Left ventricle myocardium superior (tissue), 1 donor: ENCODE measurements at regions not wholly inside any gene's neighbourhood (a gene's known extent, or its start where the extent isn't known, plus 50 kb on each side); places are given as distances from the start of the nearest gene placed in this dataset.

Source experiments
- ATAC-seq: fragments of 200-7000 bp; cut with Tn5 transposase; one replicate; pipeline ENCODE4 v1.9.1; 2020; ENCODE audit warnings: mild to moderate bottlenecking, moderate library complexity
- DNase-seq: peaks from one replicate; pipeline ENCODE4 v3.0.0-alpha.2; 2020
- intact Hi-C: fragments of 100-400 bp; cut with micrococcal nuclease; formaldehyde crosslinking; loops from one replicate; pipeline ENCODE4 v1.11.0; 2022
- donor health status: DM: no; HTN: yes; CAD: no; lungs with severe emphysema.

DNA sequence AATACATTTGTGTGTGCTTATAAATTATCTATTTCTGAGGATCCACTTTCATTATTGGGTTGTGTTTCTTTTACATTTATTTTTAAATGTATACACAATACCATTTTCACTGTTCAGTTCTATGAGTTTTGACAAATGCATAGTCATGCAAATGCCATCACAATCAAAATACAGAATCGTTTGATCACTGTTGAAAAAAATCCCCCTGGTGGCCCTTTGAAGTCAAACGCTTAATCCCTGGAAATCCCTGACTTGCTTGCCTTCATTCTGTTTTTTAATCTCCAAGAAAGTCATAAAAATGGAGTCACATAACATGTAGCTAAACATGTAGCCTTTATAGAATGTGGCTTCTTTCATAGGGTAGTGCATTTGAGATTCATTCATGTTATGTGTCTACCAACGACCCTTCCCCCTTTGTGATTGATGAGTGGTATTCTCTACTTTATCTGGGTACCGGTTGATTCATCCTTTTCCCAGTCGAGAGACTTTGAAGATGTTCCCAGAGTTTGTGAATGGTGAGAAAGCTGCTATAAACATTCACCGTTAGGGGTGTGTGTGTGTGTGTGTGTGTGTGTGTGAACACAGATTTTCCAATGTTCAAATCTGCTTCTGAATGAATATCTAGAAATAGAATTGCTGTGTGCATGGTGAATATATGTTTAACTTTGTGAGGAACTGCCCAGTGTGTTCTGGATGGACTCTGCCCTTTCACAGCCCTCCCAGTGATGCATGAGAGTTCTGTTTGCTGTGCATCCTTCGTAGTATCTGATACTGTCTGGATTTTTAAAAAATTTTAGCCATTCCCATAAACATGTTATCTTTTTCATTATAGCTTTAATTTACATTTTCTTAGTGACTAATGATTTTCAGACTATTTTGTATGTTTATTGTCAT, 173.6 kb downstream of the GALR1 start:
- DNase-seq = no peak
- ATAC-seq = no peak
- intact Hi-C loops = no loop called here

DNA sequence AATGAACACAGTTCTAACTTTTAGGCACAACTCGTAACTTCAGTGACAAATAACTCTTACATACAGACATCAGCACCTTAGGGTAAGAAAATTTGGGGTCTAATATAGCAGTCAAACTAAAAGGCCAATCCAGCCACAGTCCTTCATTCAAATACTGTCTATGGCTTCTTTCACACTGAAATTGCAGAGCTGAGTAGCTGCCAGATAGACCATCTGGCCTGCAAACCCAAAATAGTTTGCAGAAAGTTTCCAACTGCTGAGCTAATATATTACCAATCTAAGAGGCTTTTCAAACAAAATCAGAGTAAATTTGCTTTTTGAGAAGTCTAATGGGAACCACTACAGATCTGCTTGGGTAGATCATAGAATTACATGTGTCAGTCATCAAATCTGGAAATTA, 183.4 kb downstream of the GALR1 start:
- intact Hi-C loops = no loop called here
- DNase-seq = no peak

DNA sequence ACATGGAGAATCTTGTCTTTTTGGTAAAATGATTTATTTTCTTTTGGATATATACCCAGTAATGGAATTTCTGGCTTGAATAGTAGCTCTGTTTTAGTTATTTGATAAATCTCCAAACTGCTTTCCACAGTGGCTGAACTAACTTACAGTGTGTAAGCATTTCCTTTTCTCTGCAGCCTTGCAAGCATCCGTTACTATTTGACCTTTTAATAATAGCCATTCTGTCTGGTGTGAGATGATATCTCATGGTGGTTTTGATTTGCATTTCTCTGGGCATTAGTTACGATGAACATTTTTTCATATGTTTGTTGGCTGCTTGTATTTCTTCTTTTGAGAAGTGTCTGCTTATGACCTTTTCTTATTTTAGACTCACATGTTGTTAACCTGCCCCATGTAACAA, 190.2 kb downstream of the GALR1 start:
- DNase-seq (no peak), ATAC-seq (no peak)
- intact Hi-C loops = no loop called here

More for the DNA sequence above, 183.4 kb downstream of the GALR1 start:
- no peak for ATAC-seq

GRCh38 chr18:77442393-77442792, 192.7 kb downstream of the GALR1 start:
- ATAC-seq = no peak
- no peak for DNase-seq
- intact Hi-C loops = no loop called here

GRCh38 chr18:77444385-77444784, 194.7 kb downstream of the GALR1 start:
- DNase-seq = no peak
- intact Hi-C loops = no loop called here
- ATAC-seq = no peak

DNA sequence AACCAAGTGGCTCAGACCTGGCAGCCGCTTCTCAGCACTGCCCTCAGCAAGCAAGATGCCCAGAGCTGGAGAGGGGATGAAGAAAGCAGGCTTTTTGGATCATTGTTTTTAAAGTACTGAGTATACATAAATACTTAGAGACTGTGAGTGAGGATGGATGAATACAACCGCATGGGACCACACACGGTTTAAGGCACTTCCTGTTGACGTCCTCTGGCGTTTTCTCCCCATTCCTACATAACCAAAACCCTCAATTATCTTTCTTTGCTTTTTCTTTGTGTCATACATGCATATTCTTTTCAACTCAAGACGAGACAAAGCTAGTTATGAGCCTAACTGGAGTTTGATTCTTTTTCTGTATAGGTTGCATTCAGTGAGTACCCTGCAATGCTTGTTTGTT, 198.4 kb downstream of the GALR1 start:
- intact Hi-C loops = no loop called here
- DNase-seq = no peak
- ATAC-seq = no peak

- no peak for DNase-seq
- no peak for ATAC-seq
- intact Hi-C loops = no loop called here
Observed at GRCh38 chr18:77455004-77455403, 205.4 kb downstream of the GALR1 start.

GRCh38 chr18:77457681-77458080, 208.0 kb downstream of the GALR1 start:
- intact Hi-C loops = no loop called here
- ATAC-seq = peak; percentile 24
- DNase-seq = peak; percentile 31

- ATAC-seq = peak; percentile 84
- no peak for DNase-seq
- intact Hi-C loops = no loop called here
Observed at GRCh38 chr18:77461062-77461688, 211.5 kb downstream of the GALR1 start.

GRCh38 chr18:77464917-77465316, 215.3 kb downstream of the GALR1 start:
- intact Hi-C loops = no loop called here
- DNase-seq = no peak
- ATAC-seq = no peak

GRCh38 chr18:77466890-77467289, 217.2 kb downstream of the GALR1 start:
- DNase-seq (no peak), ATAC-seq (no peak)
- intact Hi-C loops = no loop called here

DNA sequence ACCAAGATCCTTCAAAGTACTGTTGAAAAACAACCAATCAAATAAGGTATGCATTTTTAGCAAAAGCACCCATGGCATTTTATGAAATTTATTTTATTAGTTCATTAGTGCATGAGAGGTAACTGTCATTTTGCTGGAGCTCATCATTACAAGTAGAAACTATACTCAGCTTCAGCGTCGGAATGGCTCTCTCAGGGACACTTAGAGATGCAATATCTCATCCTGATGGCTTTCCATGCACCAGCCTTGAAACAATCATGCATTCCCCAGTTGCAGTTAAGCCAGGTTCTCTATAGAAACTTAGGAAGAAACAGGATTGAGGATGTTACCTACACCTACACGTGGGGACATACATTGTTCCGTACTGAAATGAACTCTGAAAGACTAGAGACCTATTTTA, 219.5 kb downstream of the GALR1 start:
- no peak for ATAC-seq
- no peak for DNase-seq
- intact Hi-C loops = no loop called here

DNA sequence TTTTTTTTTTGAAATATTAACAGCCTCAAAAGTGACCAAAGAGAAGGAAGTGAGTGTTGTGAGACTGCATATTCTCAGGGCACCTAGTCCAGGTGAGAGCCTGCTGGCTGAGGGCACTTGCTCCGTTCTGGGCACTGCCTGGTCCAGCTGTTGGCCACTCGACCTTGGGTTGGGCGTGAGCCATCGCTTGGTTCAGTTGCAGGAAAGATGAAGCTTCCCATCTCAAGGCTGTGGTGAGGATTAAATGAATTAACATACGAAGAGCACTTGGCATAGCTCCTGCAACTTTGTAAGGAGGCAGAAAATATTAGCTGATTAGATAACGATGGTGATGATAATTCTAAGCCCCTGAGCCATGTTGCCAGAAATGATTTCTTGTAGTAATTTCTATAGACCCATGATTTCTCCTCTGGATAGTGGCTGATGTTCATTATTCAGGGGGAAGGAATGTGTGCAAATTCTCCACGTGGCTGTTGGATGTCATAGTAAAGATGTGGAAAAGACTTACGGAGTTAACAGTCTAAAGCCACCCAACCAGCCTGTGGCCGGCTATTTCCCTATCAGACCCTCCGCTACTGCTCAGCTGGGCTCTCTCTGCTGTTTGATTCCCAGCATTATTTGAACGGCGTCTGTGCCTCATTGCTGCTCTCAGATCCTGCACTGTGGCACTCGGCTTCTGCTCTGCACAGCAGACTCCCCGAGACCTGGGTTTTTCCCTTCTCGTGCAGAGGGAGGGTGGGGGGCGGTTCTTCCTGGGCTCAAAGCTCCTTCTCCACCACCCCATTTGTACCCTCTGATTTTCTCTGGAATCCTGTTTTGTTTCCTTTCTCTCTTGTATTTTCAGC, 221.1 kb downstream of the GALR1 start:
- no peak for ATAC-seq
- DNase-seq = no peak
- intact Hi-C loops = no loop called here

GRCh38 chr18:77472509-77472908, 222.9 kb downstream of the GALR1 start:
- DNase-seq (no peak), ATAC-seq (no peak)
- intact Hi-C loops = no loop called here

- peak; percentile 97 for ATAC-seq
- no peak for DNase-seq
- intact Hi-C loops = no loop called here
Observed at GRCh38 chr18:77478646-77479442, 229.2 kb downstream of the GALR1 start.

GRCh38 chr18:77481541-77481940, 231.9 kb downstream of the GALR1 start:
- intact Hi-C loops = no loop called here
- no peak for DNase-seq
- peak; percentile 49 for ATAC-seq

GRCh38 chr18:77482190-77483085, 232.8 kb downstream of the GALR1 start:
- DNase-seq = no peak
- ATAC-seq = no peak
- intact Hi-C loops = no loop called here

GRCh38 chr18:77486985-77487384, 237.3 kb downstream of the GALR1 start:
- ATAC-seq (no peak), DNase-seq (no peak)
- intact Hi-C loops = no loop called here
